GM12874 (cell line): ENCODE measurements at regions not wholly inside any gene's neighbourhood (a gene's known extent, or its start where the extent isn't known, plus 50 kb on each side); places are given as distances from the start of the nearest gene placed in this dataset.

Experiments
- TF ChIP-seq, protein P1 (sequence below): IDR thresholded peaks from 2 replicates; pipeline ENCODE4 v1.5.1; 2011; ENCODE audit warnings: low read depth, mild to moderate bottlenecking, control low read depth, low read length, moderate library complexity; ENCODE audit not compliant: insufficient read depth

DNA sequence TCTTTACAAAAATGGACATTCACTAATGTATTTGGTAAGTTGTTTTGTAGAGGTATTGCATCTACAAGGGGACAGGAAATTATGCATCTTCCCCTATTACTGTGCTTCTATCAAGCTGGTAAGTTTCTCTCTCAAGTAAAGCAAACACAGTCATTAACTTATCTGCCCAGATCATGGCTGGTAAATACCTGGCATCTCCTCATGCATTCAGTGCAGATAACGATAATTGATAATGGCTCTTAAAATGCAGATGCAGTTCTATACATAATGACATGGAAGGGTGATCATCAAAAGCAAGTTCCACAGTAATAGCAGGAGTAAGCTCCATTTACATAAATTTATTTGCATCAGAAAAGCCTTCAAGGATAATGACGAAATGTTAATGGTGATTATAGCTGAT, 122.4 kb downstream of the SIPA1L2 start:
- TF ChIP-seq, protein P1, sequence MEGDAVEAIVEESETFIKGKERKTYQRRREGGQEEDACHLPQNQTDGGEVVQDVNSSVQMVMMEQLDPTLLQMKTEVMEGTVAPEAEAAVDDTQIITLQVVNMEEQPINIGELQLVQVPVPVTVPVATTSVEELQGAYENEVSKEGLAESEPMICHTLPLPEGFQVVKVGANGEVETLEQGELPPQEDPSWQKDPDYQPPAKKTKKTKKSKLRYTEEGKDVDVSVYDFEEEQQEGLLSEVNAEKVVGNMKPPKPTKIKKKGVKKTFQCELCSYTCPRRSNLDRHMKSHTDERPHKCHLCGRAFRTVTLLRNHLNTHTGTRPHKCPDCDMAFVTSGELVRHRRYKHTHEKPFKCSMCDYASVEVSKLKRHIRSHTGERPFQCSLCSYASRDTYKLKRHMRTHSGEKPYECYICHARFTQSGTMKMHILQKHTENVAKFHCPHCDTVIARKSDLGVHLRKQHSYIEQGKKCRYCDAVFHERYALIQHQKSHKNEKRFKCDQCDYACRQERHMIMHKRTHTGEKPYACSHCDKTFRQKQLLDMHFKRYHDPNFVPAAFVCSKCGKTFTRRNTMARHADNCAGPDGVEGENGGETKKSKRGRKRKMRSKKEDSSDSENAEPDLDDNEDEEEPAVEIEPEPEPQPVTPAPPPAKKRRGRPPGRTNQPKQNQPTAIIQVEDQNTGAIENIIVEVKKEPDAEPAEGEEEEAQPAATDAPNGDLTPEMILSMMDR, result no peak

DNA sequence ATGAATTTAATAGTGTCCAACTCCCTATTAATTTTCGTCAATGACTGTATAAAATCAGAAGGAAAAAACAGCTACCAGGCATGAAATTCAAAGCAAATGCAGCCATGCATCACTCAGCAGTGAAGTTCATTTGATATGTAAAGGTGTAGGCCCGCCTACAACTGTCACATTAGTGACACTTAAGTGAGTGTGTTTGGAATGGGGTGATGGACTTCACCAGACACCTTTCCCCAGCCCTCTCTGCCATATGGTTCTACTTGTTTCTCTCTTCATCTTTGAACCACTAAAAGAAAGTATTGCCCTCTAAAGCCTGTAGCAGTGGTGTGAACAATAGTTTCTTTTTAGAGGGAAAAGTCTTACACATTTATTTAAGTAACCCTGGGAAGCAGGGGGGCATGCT, 124.0 kb downstream of the SIPA1L2 start:
- TF ChIP-seq, protein P1, result no peak

GRCh38 chr1:232504651-232505050, 125.3 kb downstream of the SIPA1L2 start:
- TF ChIP-seq, protein P1, result no peak

DNA sequence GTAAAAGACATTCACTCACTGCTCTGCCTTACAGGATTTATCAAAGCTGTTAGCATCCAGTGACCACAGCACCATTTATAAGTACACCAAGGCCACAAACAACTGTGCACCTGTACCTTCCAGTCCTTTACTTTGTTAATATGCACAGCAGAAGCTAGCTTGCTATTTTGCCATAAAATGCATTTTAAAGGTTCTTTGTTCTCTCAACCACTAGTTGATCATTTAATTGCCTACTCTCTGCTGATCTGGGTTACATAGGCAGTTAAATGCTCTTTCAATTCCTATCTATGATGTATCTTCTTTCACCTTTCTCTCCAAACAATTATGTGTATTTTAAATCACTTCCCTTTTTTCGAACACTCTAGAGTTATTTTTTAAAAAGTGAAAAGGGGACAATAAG, 126.4 kb downstream of the SIPA1L2 start:
- TF ChIP-seq, protein P1, result no peak

DNA sequence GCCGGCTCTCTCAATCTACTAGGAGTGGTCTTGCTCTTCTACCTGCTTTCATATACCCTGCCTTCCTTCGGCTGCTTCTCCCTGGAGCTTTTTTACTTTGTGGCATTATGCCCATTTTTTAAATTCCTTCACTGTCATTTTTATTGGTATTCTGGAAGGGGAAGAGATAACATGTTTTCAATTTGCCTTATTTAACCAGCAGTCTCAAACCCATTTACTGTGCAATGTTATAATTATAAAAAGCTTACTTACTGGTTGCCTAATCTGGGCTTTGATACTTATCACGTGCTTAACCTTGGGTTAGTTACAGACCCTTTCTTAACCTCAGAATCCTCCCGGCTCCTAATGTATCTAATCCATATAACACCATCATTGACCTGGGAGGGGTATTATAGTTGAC, 128.1 kb downstream of the SIPA1L2 start:
- TF ChIP-seq, protein P1, result no peak

DNA sequence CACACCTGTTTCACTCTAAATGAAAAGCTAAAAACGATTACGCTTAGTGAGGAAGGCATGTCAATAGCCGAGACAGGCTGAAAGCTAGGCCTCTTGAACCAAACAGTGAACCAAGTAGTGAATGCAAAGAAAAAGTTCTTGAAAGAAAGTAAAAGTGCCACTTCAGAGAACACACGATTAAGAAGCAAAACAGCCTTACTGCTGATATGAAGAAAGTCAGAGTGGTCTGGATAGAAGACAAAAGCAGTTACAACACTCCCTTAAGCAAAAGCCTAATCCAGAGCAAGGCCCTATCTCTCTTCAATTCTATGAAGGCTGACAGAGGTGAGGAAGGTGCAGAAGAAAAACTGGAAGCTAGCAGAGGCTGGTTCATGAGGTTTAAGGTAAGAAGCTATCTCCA, 130.7 kb downstream of the SIPA1L2 start:
- TF ChIP-seq, protein P1, result no peak

DNA sequence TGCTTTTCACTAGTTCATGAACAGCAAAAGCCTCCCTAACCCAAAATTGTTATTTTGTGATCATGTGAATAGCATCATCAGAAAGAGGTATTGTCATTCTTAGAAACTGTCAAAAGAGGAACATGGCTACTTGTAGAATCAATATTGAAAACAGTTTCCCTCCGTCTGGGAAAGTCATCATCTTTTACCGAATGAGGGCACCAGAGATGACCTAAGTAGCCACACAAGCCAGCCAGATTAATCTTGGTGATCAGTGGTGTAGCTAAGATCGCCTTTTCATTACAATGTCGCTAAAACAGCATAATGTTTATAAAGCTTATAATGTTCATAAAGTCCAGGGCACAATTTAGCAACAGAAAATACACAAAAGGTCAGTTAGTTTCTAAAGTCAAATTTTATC, 136.1 kb downstream of the SIPA1L2 start:
- TF ChIP-seq, protein P1, result no peak

DNA sequence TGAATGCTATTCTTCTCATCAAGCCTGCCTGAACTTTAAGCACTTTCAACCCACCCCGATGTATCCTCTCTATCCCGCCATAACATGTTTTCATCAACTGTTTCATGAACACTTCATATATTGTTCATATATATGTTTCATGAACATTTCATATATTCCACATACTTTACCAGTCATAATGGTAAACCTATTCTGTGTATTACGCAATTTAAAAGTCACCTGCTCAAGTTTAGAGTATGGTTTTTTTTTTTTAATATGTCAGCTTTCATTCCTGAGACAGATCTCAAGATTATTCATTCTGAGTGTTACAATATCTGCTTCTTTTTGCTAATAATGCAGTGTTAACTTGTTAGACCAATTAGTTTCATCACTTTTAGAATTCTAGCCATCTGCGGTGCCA, 140.7 kb downstream of the SIPA1L2 start:
- TF ChIP-seq, protein P1, result no peak
